DMS 273 (cell line): ENCODE measurements at regions not wholly inside any gene's neighbourhood (a gene's known extent, or its start where the extent isn't known, plus 50 kb on each side); places are given as distances from the start of the nearest gene placed in this dataset.

Source experiments
- DNase-seq: peaks from one replicate; lab custom pipeline; 2025; ENCODE audit not compliant: unreplicated experiment; lab: John Stamatoyannopoulos, UW

DNA sequence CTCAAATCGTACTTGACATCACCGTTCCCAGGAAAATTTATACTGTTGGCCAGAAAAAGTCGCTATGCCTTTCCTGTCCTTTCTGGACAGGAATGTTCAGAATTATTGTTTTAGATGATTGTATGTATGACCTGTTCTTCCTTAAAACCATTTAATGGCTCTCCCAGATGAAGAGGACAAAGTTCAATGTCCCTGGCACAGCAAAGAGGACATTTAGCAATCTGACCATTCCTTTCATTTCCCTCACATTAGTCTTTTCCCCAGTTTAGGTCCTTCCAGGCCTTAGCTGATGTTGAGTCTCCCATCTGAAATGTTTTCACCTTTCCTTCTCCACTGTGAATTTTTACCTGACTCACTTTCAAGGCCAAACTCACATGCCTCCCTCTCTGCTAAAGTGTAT, 938.9 kb downstream of the CDH11 start:
- no peak for DNase-seq

GRCh38 chr16:64181271-64181925, 940.5 kb downstream of the CDH11 start:
- DNase-seq, result no peak

DNA sequence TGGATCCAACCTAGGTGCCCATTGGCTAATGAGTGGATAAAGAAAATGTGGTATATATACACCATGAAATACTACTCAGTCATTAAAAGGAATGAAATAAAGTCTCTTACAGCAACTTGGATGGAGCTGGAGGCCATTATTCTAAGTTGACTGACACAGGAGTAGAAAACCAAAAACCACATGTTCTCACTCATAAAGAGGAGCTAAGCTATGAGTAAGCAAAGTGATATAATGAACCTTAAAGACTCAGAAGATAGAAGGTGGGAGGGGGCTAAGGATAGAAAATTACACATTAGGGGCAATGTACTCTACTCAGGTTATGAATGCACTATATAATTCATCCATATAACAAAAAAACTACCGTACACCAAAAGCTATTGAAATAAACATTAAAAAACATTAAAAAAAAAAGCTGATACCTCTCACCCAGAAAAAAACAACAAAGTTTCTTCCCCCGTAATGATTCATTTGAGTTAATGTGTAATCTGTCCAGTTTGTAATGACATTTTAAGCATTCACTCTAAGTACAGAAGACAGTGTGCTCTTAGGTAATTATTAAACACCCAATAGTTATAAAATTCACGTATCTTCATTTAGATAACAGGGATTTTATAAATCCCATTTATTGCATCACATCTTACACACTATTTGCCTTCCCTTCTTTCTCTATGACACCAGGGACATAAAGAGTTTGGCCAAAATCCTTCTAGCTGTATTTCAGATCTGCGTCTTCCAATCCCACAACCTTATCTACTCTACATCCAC, 941.5 kb downstream of the CDH11 start:
- DNase-seq, result no peak

GRCh38 chr16:64174327-64174726, 947.5 kb downstream of the CDH11 start:
- DNase-seq, result no peak

DNA sequence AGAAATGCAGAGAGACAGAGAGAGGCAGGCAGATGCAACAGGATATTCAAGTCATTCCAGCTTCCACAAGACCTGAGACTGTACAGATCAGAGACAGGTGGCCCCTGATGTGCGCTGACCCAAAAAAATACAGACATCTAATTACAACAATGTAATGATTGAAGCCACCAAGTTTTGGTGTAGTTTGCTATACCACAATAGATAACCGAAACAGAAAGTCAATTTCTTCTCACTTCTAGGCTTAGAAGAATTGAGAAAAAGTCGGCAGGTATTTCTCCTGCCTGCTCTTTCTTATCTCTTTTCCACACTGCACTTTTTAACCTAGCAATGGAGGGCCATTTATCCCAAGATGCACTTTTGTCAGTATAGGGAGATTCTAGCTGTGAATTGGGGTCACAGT, 949.2 kb downstream of the CDH11 start:
- DNase-seq, result no peak

DNA sequence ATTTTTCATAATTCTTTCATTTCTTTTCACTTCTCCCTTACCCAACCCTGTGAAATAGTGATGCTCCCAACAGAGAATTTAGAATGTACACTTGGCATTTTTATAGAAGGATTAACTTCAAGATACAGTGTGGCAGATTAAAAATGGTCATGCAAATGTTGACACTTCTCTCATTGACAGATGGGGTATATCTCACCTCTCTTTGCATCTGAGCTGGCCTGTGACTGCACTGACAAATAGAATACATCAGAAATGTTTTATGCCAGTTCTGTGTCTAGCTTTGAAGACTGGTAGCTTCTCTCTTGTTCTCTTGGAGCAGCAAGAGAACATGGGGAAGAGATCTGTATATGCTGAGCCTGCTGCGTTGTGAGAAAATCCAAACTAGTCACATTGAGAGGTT, 949.6 kb downstream of the CDH11 start:
- DNase-seq, result peak; percentile 6

- no peak for DNase-seq
Observed at GRCh38 chr16:64171632-64172031, 950.2 kb downstream of the CDH11 start.

DNA sequence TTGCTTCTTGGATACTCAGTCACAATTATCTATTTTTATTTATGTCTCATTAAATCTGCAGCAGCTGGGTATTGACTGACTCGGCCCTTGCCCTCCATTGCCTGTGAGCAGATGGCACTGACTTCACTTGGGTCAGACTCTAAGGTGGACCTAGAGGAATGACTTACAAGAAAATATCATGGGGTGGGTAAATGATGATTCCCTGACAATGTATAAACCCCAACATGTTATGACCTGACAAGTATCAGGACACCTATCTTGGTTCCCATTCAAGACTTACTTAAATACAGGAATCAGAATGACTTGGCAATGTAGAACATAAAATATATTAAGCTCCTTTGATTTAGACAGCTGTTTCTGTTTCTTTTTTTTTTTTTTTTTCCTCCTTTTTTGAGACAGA, 953.5 kb downstream of the CDH11 start:
- DNase-seq, result peak; percentile 5

DNA sequence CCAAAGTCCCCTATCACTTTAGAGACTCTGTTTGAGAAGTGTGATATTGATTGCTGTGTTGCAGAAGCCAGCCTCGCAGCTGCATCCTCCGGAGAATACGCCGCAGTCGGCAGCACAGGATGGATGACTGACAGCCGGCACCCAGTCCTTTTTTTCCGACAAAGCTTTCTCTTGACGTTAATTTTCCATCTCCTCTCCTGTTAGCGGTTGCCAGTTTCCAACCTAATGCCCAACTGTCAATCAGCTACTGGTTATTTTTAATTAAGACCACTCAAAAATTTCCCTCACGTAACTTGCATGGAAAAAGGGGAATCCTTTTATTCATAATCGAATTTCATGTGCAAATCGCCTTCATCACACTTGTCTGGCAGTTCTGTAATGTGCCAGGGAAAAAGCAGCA, 953.9 kb downstream of the CDH11 start:
- DNase-seq, result no peak

- DNase-seq, result no peak
Observed at GRCh38 chr16:64165368-64165767, 956.5 kb downstream of the CDH11 start.

- DNase-seq, result no peak
Observed at GRCh38 chr16:64162613-64163375, 959.1 kb downstream of the CDH11 start.

DNA sequence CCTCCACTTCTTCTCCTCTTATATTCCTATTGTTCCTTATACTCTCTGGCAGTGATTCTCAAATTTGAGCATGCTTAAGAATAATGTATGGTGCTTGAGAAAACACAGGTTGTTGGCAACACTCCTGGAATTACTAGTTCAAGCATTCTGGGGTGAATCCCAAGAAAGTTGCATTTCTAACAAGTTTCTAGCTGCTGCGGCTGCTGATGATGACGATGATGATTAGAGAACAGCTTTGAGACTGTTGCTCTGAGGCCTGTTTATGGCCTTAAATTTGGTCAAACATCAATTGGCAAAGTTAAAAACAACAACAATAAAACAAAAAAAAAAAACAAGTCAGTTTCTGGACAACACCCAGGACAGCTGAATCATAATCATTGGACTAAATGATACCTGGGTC, 961.9 kb downstream of the CDH11 start:
- no peak for DNase-seq

DNA sequence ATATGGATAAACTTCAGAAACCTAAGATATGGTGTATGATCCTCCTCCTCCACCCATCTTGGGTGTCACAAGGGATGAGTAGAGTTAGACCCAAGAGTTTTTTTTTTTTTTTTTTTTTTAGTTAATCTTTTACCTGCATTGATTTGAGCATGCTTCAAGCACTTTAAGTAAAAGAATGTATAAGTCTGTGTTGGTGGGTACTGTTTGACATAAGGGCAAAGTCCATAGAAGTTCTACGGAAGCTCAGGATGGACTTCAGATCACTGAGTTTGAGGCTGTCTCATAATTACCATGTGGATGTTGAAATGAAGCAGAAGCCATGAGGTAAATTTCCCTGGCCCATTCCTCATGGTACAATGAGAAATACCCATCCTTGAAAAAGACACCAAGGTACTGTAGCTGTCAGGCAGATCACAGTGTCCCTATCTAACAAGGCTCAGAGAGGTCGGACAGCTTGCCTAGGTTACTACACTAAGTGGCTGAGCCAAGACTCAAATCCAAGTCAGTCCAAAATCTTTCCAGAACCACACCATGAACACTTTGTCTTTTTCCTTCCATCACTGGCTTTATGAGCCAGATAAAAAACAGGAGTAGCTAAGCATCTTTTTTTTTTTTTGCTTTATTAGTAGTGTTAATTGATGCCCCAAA, 962.8 kb downstream of the CDH11 start:
- no peak for DNase-seq

DNA sequence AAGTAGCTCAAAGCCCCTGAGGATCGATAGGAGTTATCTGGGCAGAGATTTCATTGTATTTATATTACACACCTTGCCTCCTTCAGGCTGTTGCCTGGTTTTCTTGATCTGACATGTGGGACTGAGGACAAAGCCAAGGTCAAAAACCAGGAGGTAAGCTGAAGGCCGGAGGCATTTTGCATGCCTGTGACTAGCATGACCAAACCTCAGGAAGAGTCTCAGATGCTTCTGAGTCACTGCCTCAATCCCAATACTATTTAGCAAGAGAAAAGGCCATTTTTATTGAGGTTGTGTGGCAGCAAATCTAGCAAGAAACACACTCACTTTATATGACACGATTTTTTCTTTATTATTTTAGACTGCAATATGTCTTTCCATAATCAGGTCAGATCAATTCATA, 968.1 kb downstream of the CDH11 start:
- no peak for DNase-seq

GRCh38 chr16:64151990-64152767, 969.7 kb downstream of the CDH11 start:
- DNase-seq, result peak; percentile 54

GRCh38 chr16:64150193-64150592, 971.7 kb downstream of the CDH11 start:
- DNase-seq, result no peak

GRCh38 chr16:64149756-64150155, 972.1 kb downstream of the CDH11 start:
- no peak for DNase-seq

- DNase-seq, result no peak
Observed at GRCh38 chr16:64148356-64148755, 973.5 kb downstream of the CDH11 start.

DNA sequence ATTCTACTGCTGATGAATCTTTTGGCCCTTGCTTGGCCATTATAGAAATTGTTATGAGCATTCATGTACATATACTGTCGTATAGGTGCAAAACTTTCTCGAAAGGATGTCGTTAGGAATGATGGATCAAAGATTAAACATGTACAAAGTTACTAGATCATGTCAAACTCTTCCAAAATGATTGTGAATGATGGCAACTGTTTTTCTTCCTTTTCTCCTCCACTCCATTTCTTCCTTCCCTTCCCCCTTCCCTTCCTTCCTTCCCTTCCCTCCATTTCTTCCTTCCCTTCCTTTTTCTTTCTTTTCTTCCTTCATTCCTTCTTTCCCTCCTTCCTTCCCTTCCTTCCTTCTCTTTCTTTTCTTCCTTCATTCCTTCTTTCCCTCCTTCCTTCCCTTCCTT, 973.9 kb downstream of the CDH11 start:
- DNase-seq, result no peak

- DNase-seq, result no peak
Observed at GRCh38 chr16:64144617-64145016, 977.2 kb downstream of the CDH11 start.

DNA sequence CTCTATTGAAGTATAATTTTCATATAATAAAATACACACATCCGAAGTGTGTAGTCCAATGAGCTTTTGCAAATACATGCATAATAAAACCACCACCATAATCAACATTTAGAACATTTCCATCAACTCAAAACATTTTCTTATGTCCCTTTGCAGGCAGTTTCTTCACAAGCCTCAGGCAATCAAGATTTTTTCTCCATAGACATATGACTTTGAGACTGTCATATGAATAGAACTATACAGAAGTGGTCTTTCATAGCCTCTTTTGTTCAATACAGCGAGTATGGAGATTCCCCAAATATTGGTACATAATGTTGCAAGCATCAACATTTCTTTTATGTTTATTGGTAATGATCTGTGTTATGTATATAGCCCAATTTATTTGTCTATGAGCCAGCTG, 983.2 kb downstream of the CDH11 start:
- no peak for DNase-seq
